H9 (cell line): ENCODE measurements at regions not wholly inside any gene's neighbourhood (a gene's known extent, or its start where the extent isn't known, plus 50 kb on each side); places are given as distances from the start of the nearest gene placed in this dataset.
"Not testable (repeated sequence)": the region's sequence is repeated elsewhere in the genome, so short reads cannot be mapped to it uniquely, and the experiment has no call there.

Experiments used
- DNase-seq: peaks from one replicate; pipeline ENCODE4 v3.0.0-alpha.2; 2017
- H2AFZ ChIP-seq: one replicate; pipeline ENCODE4 v1.6.1; 2013; ENCODE audit warnings: mild to moderate bottlenecking, low read length, control low read depth, moderate library complexity
- H2AK5ac ChIP-seq: 2 replicates; pipeline ENCODE4 v1.6.1; 2013; ENCODE audit warnings: low read length, control low read depth, mixed read lengths; ENCODE audit not compliant: insufficient read length
- H2BK120ac ChIP-seq: one replicate; pipeline ENCODE4 v1.6.1; 2013; ENCODE audit warnings: low read depth, mild to moderate bottlenecking, low read length, control low read depth, inconsistent platforms; ENCODE audit not compliant: poor library complexity, severe bottlenecking
- H2BK12ac ChIP-seq: 2 replicates; pipeline ENCODE4 v1.6.1; 2013; ENCODE audit warnings: low read length, control low read depth, mixed read lengths, low read depth; ENCODE audit not compliant: insufficient read length
- H2BK15ac ChIP-seq: 2 replicates; pipeline ENCODE4 v1.6.1; 2013; ENCODE audit warnings: low read depth, low read length, control low read depth
- H2BK20ac ChIP-seq: one replicate; pipeline ENCODE4 v1.6.1; 2013; ENCODE audit warnings: low read depth, mild to moderate bottlenecking, low read length, control low read depth, inconsistent platforms; ENCODE audit not compliant: poor library complexity, severe bottlenecking
- H2BK5ac ChIP-seq: 2 replicates; pipeline ENCODE4 v1.6.1; 2013; ENCODE audit warnings: low read length, control low read depth, mixed read lengths; ENCODE audit not compliant: insufficient read length
- H3K14ac ChIP-seq: 2 replicates; pipeline ENCODE4 v1.6.1; 2013; ENCODE audit warnings: low read length, control low read depth; ENCODE audit not compliant: insufficient read depth
- H3K18ac ChIP-seq: 2 replicates; pipeline ENCODE4 v1.6.1; 2013; ENCODE audit warnings: low read depth, mild to moderate bottlenecking, mixed read lengths, low read length, control low read depth; ENCODE audit not compliant: insufficient read length
- H3K23ac ChIP-seq: 2 replicates; pipeline ENCODE4 v1.6.1; 2013; ENCODE audit warnings: low read length, control low read depth, mixed read lengths, low read depth; ENCODE audit not compliant: insufficient read length
- H3K23me2 ChIP-seq: 2 replicates; pipeline ENCODE4 v1.6.1; 2013; ENCODE audit warnings: low read depth, mild to moderate bottlenecking, mixed read lengths, low read length, control low read depth; ENCODE audit not compliant: insufficient read length, poor library complexity, severe bottlenecking
- H3K27ac ChIP-seq: 2 replicates; pipeline ENCODE4 v1.5.1; 2013; ENCODE audit warnings: low read length, control low read depth, mixed read lengths, low read depth; ENCODE audit not compliant: insufficient read length
- H3K27me3 ChIP-seq: 2 replicates; pipeline ENCODE4 v1.6.1; 2013; ENCODE audit warnings: low read length, control low read depth, inconsistent platforms; ENCODE audit not compliant: insufficient read depth
- H3K4ac ChIP-seq: 2 replicates; pipeline ENCODE4 v1.6.1; 2013; ENCODE audit warnings: low read depth, mild to moderate bottlenecking, control low read depth, inconsistent platforms, low read length, moderate library complexity
- H3K4me1 ChIP-seq: 2 replicates; pipeline ENCODE4 v1.6.1; 2013; ENCODE audit warnings: low read length, control low read depth, inconsistent platforms; ENCODE audit not compliant: insufficient read depth
- H3K4me2 ChIP-seq: 2 replicates; pipeline ENCODE4 v1.6.1; 2013; ENCODE audit warnings: low read length, control low read depth, mixed read lengths; ENCODE audit not compliant: insufficient read length, insufficient read depth
- H3K56ac ChIP-seq: 2 replicates; pipeline ENCODE4 v1.6.1; 2013; ENCODE audit warnings: low read depth, mild to moderate bottlenecking, mixed read lengths, low read length, control low read depth; ENCODE audit not compliant: insufficient read length
- H3K79me1 ChIP-seq: 2 replicates; pipeline ENCODE4 v1.6.1; 2013; ENCODE audit warnings: low read depth, mild to moderate bottlenecking, moderate library complexity, low read length, control low read depth, inconsistent platforms; ENCODE audit not compliant: insufficient read depth, poor library complexity, severe bottlenecking
- H3K79me2 ChIP-seq: 2 replicates; pipeline ENCODE4 v1.6.1; 2013; ENCODE audit warnings: low read length, control low read depth, inconsistent platforms; ENCODE audit not compliant: insufficient read depth
- H3K9ac ChIP-seq: 2 replicates; pipeline ENCODE4 v1.6.1; 2013; ENCODE audit warnings: low read length, control low read depth, mixed read lengths; ENCODE audit not compliant: insufficient read length; ENCODE audit errors: extremely low read depth
- H3K9me3 ChIP-seq: one replicate; pipeline ENCODE4 v1.6.1; 2013; ENCODE audit warnings: low read depth, low read length, inconsistent platforms; ENCODE audit not compliant: control insufficient read depth
- H3T11ph ChIP-seq: one replicate; pipeline ENCODE4 v1.6.1; 2013; ENCODE audit warnings: mild to moderate bottlenecking, low read length, control low read depth, inconsistent platforms
- H4K20me1 ChIP-seq: one replicate; pipeline ENCODE4 v1.6.1; 2013; ENCODE audit not compliant: control insufficient read depth, insufficient read length, insufficient read depth
- H4K5ac ChIP-seq: 2 replicates; pipeline ENCODE4 v1.6.1; 2013; ENCODE audit warnings: low read depth, mild to moderate bottlenecking, mixed read lengths, low read length, control low read depth; ENCODE audit not compliant: insufficient read length
- H4K8ac ChIP-seq: replicated peaks from 2 replicates; pipeline ENCODE4 v1.6.1; 2013; ENCODE audit warnings: low read length, control low read depth, mixed read lengths, low read depth; ENCODE audit not compliant: insufficient read length
- H4K91ac ChIP-seq: 2 replicates; pipeline ENCODE4 v1.6.1; 2013; ENCODE audit warnings: low read depth, mild to moderate bottlenecking, moderate library complexity, mixed read lengths, low read length, control low read depth; ENCODE audit not compliant: insufficient read length
- H3K27ac Mint-ChIP-seq, 3 experiments: 2 replicates in 2 of 3; 3 replicates in 1 of 3; pipeline ENCODE4 v1.8.0; 2020 to 2021; ENCODE audit warnings: mixed read lengths in 3 of 3, mild to moderate bottlenecking in 1 of 3, moderate library complexity in 1 of 3
- H3K27me3 Mint-ChIP-seq: 2 replicates; pipeline ENCODE4 v1.8.0; 2021; ENCODE audit warnings: low read depth, mild to moderate bottlenecking, moderate library complexity, mixed read lengths
- H3K36me3 Mint-ChIP-seq, 3 experiments: 2 replicates in 2 of 3; 3 replicates in 1 of 3; pipeline ENCODE4 v1.8.0; 2020 to 2021; ENCODE audit warnings: low read depth in 3 of 3, mixed read lengths in 3 of 3; ENCODE audit not compliant: insufficient read depth in 1 of 3
- H3K4me1 Mint-ChIP-seq, 2 experiments: 2 replicates each; pipeline ENCODE4 v1.8.0; 2020; ENCODE audit warnings: mixed read lengths in 2 of 2
- H3K4me3 Mint-ChIP-seq, 2 experiments: 2 replicates in 1 of 2; 3 replicates in 1 of 2; pipeline ENCODE4 v1.8.0; 2020 to 2021; ENCODE audit warnings: mild to moderate bottlenecking in 2 of 2, mixed read lengths in 2 of 2, moderate library complexity in 1 of 2
- H3K9me3 Mint-ChIP-seq, 2 experiments: 2 replicates in 1 of 2; 3 replicates in 1 of 2; pipeline ENCODE4 v1.8.0; 2020; ENCODE audit warnings: mild to moderate bottlenecking in 2 of 2, mixed read lengths in 2 of 2, moderate library complexity in 1 of 2
- CTCF ChIP-seq: fragments of 200-600 bp; sonication (generic); conservative IDR thresholded peaks from 3 replicates; pipeline ENCODE4 v1.8.0; 2021; ENCODE audit warnings: antibody characterized with exemption, mild to moderate bottlenecking
- WGBS: extraction: QIAGEN DNeasy Blood & Tissue Kit; methylation state at CpG from one replicate; pipeline ENCODE4 v1.1.7; 2013; ENCODE audit warnings: missing lambda C conversion rate, low lambda C conversion rate, mixed read lengths; ENCODE audit not compliant: insufficient read length; ENCODE audit errors: extremely low coverage; 5-methylcytosine and 5-hydroxymethylcytosine counted together

- Histone ChIP-seq H3K18ac (no peak overlapping the region), H3K4me1 (no peaks in the 10 kb centered on the region), H4K91ac (no peak overlapping the region), H2BK5ac (no peak overlapping the region), H3K23ac (no peak overlapping the region), H2AFZ (no peak overlapping the region), H3K4me2 (no peak overlapping the region), H3K56ac (no peak overlapping the region), H2BK15ac (no peak overlapping the region), H4K8ac (no peak overlapping the region), H3K79me1 (no peaks in the 10 kb centered on the region), H2AK5ac (no peak overlapping the region), H2BK20ac (no peak overlapping the region), H3K4ac (no peak overlapping the region), H3K23me2 (no peaks in the 10 kb centered on the region), H3K14ac (no peak overlapping the region), H3K9ac (no peak overlapping the region), H2BK12ac (no peak overlapping the region), H3K27ac (no peak overlapping the region), H2BK120ac (no peak overlapping the region), H3T11ph (no peak overlapping the region), H3K79me2 (no peaks in the 10 kb centered on the region), H4K20me1 (no peaks in the 10 kb centered on the region), H3K9me3 (no peaks in the 10 kb centered on the region), H4K5ac (no peak overlapping the region), H3K27me3 (no peaks in the 10 kb centered on the region)
- Mint-ChIP-seq H3K4me1 (no peaks in the 10 kb centered on the region), H3K27me3 (no peaks in the 10 kb centered on the region), H3K36me3 (no peaks in the 10 kb centered on the region), H3K9me3 (no peaks in the 10 kb centered on the region; a peak in 1 of 5 replicates), H3K27ac (no peak overlapping the region), H3K4me3 (no peak overlapping the region)
- no CpG with 5 or more reads among the region's 1 CpG for WGBS
- no peak for TF ChIP-seq CTCF
- no peak for DNase-seq
Observed at GRCh38 chr17:71593078-71593477, 527.7 kb upstream of the SOX9 start.

GRCh38 chr17:71599583-71599982 lies 521.2 kb upstream of the SOX9 start:
- WGBS = no CpG with 5 or more reads among the region's 1 CpG

More at GRCh38 chr17:71599583-71599982, 521.2 kb upstream of the SOX9 start:
- not testable (repeated sequence) for H3K79me1 ChIP-seq, H3K4me3 Mint-ChIP-seq, H2AK5ac ChIP-seq, H3K79me2 ChIP-seq, H3K23ac ChIP-seq, H2BK12ac ChIP-seq, H2BK120ac ChIP-seq, H3K14ac ChIP-seq, H3K36me3 Mint-ChIP-seq, H3K4me1 Mint-ChIP-seq, H3K9me3 Mint-ChIP-seq, H3K56ac ChIP-seq, H2AFZ ChIP-seq, H3T11ph ChIP-seq, H2BK20ac ChIP-seq, H3K4me1 ChIP-seq, H4K91ac ChIP-seq, H2BK15ac ChIP-seq, H4K20me1 ChIP-seq, H4K8ac ChIP-seq, H3K4ac ChIP-seq, H3K9me3 ChIP-seq, H3K4me2 ChIP-seq, DNase-seq, H3K27me3 ChIP-seq, H3K27ac ChIP-seq, H2BK5ac ChIP-seq, H3K23me2 ChIP-seq, H4K5ac ChIP-seq, H3K27me3 Mint-ChIP-seq, H3K9ac ChIP-seq, H3K18ac ChIP-seq, H3K27ac Mint-ChIP-seq
